Activated CD4-positive, alpha-beta T cell treated with anti-CD3 and anti-CD28 coated beads, Interleukin-2, amount 10 ng/mL, durations not matched to agents 7 days and 5 days (primary cell): ENCODE measurements at regions not wholly inside any gene's neighbourhood (a gene's known extent, or its start where the extent isn't known, plus 50 kb on each side); places are given as distances from the start of the nearest gene placed in this dataset.

Experiments
- CTCF ChIA-PET: fragments of 350-600 bp; sonication (Branson Sonifier 250); formaldehyde crosslinking; loops from one replicate; lab custom pipeline; 2021; ENCODE audit warnings: antibody characterized with exemption; lab: Charles Lee
- POLR2A ChIA-PET: fragments of 350-600 bp; sonication (Branson Sonifier 250); formaldehyde crosslinking; loops from one replicate; lab custom pipeline; 2021; ENCODE audit warnings: antibody characterized with exemption; lab: Charles Lee
- DNase-seq: peaks from one replicate; pipeline ENCODE4 v3.0.0-alpha.2; 2020
- H3K27ac Mint-ChIP-seq: one replicate; pipeline ENCODE4 v1.8.0; 2021; ENCODE audit warnings: mild to moderate bottlenecking, moderate library complexity, mixed read lengths
- H3K27me3 Mint-ChIP-seq: one replicate; pipeline ENCODE4 v1.8.0; 2021; ENCODE audit warnings: mixed read lengths
- H3K36me3 Mint-ChIP-seq: one replicate; pipeline ENCODE4 v1.8.0; 2021; ENCODE audit warnings: low read depth, mixed read lengths
- H3K4me1 Mint-ChIP-seq: one replicate; pipeline ENCODE4 v1.8.0; 2021; ENCODE audit warnings: mixed read lengths
- H3K4me3 Mint-ChIP-seq: one replicate; pipeline ENCODE4 v1.8.0; 2021; ENCODE audit warnings: mild to moderate bottlenecking, moderate library complexity, mixed read lengths
- H3K9me3 Mint-ChIP-seq: one replicate; pipeline ENCODE4 v1.8.0; 2021; ENCODE audit warnings: mixed read lengths

DNA sequence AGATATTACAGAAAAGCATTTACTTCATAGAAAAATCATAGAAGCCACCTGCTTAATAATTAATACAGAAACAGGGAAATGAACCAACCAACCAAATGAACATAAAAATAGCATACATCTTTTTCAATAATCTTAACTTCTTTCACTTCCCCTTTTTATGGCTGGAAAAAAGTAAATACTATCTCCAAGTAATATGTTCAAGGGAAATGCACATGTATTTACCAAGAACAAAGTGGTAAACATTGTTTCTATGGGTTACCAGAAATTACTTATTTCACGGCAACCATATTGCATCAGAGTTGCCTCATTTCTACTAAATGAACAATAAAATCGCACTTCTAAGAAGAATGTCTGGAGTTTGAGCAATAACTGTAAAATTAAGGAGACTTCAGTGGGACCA, 321.3 kb downstream of the TMA16 start:
- no peak for DNase-seq
- H3K4me1 Mint-ChIP-seq = no peaks in the 10 kb centered on the region
- H3K27me3 Mint-ChIP-seq = no peaks in the 10 kb centered on the region
- ChIA-PET CTCF (no interaction called here), POLR2A (no interaction called here)
- no peaks in the 10 kb centered on the region for H3K9me3 Mint-ChIP-seq
- H3K36me3 Mint-ChIP-seq = no peaks in the 10 kb centered on the region
- no peak overlapping the region for H3K4me3 Mint-ChIP-seq
- no peak overlapping the region for H3K27ac Mint-ChIP-seq

DNA sequence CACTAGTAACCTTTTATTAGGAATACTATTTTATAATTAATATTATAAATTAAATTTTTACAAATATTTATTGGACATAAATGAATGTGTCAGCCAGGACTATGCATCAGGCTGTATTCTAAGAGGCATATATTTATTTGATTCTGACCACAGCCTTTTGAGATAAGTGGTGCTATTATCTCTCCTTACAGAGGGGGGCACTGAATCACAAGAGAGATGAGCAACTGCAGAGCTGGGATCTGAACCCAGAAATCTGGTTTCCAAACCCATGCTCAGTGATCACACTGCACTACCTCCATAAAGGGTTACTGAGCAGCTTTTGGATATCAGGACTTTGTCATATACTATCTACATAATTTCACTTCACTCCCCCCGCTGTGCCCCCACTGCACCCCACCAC, 322.0 kb downstream of the TMA16 start:
- no peaks in the 10 kb centered on the region for H3K9me3 Mint-ChIP-seq
- CTCF ChIA-PET = no interaction called here

DNA sequence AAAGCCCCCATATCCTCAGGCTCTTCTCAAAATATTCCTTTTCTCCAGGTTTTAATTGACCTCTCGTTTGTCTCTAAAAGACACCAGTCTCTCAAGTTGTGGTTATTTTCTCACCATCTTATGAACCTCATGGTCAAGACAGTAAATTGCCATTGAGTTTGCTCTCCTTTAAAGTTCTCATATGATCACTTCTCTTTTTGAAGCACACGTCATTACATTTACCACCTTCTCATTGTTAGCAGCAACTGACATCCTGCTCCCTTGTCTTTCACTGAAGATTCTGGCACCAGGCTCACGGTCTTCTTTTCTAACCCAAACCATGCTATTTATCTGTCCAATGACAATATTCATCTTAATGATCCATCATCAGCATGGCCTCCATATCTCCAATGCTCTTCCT, 324.2 kb downstream of the TMA16 start:
- H3K4me3 Mint-ChIP-seq = no peak overlapping the region
- H3K4me1 Mint-ChIP-seq = no peaks in the 10 kb centered on the region

More for the DNA sequence above, 322.0 kb downstream of the TMA16 start:
- Mint-ChIP-seq H3K4me3 (no peak overlapping the region), H3K27ac (no peak overlapping the region), H3K36me3 (no peaks in the 10 kb centered on the region), H3K4me1 (no peaks in the 10 kb centered on the region), H3K27me3 (no peaks in the 10 kb centered on the region)
- no peak for DNase-seq
- POLR2A ChIA-PET = no interaction called here

DNA sequence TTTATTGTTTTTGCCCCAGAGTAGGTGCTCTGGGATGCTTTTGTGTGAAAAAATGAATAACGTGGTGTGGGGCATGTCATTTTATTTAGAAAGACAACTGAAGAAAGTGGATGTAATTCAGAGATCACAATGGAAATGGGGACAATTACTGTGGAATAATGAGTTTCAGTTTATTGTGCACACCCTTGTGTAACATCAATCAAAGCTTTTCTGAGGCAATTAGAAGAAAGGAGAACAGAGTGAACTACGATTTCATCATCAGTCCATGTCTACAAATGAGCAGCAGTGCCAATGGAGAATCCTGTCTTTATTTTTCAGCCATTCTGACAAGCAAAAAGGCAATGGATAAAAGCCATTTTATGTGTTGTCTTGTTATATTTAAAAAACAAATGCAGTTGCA, 339.2 kb downstream of the TMA16 start:
- no peaks in the 10 kb centered on the region for H3K36me3 Mint-ChIP-seq
- ChIA-PET CTCF (no interaction called here), POLR2A (no interaction called here)
- H3K27me3 Mint-ChIP-seq = no peaks in the 10 kb centered on the region
- DNase-seq = no peak
- no peaks in the 10 kb centered on the region for H3K4me1 Mint-ChIP-seq
- no peaks in the 10 kb centered on the region for H3K9me3 Mint-ChIP-seq
- H3K4me3 Mint-ChIP-seq = no peak overlapping the region
- no peak overlapping the region for H3K27ac Mint-ChIP-seq

More for the DNA sequence above, 324.2 kb downstream of the TMA16 start:
- POLR2A ChIA-PET = no interaction called here
- H3K27ac Mint-ChIP-seq = no peak overlapping the region
- H3K27me3 Mint-ChIP-seq = no peaks in the 10 kb centered on the region
- CTCF ChIA-PET = no interaction called here
- DNase-seq = no peak
- H3K9me3 Mint-ChIP-seq = no peaks in the 10 kb centered on the region
- H3K36me3 Mint-ChIP-seq = no peaks in the 10 kb centered on the region

DNA sequence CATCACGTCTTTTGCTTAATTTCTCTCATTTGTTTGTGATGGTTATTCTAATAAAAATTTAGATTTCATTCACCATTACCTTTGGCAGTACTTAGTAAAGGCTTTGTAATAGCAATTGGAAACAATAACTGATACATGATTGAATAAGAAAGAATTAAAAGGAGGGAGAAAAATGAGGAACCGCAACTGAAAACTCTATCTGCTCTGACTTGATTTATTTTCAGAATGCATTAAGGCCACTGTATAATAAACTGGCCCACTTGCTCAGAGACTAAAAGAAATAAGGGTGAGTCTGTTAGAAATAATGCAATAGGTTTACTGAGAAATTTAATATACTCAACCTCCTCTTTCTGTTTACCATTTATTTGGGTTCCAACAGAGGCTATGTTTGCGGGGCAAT, 351.5 kb downstream of the TMA16 start:
- no peak for DNase-seq
- ChIA-PET POLR2A (no interaction called here), CTCF (no interaction called here)
- Mint-ChIP-seq H3K4me1 (no peaks in the 10 kb centered on the region), H3K4me3 (no peak overlapping the region), H3K9me3 (no peaks in the 10 kb centered on the region), H3K27ac (no peak overlapping the region), H3K27me3 (no peaks in the 10 kb centered on the region), H3K36me3 (no peaks in the 10 kb centered on the region)

DNA sequence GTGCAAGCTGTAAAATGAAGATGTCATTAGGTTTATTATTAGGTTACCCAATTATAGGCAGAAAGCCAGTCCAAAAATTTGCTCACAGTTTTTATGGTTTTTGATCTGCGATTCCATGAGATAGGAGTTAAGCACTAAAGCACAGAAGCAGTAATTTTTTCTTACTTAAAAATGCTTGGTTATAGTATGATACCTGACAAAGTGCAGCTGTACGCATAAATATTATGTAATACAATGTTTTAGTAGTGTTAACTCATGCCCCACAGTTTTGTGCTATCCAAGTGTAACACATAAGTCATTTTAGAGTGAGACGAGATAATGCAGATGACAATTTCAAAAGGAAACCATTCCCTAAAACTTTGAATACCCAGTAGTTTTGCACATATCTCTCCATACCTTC, 357.8 kb downstream of the TMA16 start:
- H3K36me3 Mint-ChIP-seq = no peaks in the 10 kb centered on the region
- DNase-seq = no peak
- H3K27ac Mint-ChIP-seq = no peak overlapping the region
- H3K4me3 Mint-ChIP-seq = no peak overlapping the region
- CTCF ChIA-PET = no interaction called here
- no peaks in the 10 kb centered on the region for H3K4me1 Mint-ChIP-seq
- no peaks in the 10 kb centered on the region for H3K27me3 Mint-ChIP-seq
- POLR2A ChIA-PET = no interaction called here
- no peaks in the 10 kb centered on the region for H3K9me3 Mint-ChIP-seq

DNA sequence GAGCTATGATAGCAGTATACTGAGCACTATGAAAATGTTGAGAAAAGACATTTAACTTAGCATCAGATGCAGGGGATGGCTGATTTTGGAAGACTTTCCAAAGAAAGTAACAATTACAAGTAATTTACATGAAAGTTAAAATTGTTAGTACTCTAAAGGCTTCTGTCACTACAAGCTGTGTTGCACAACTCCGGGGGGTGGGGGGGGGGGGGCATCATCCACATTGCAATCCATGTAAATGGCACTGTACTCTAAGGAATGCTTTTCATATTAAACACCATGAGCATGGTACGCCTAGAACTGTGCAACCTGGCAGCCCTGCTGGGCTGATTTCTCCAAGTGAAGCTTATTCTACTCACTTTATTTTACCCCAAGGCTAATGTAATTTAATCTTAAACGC, 363.4 kb downstream of the TMA16 start:
- no peaks in the 10 kb centered on the region for H3K4me1 Mint-ChIP-seq
- no peaks in the 10 kb centered on the region for H3K36me3 Mint-ChIP-seq
- no peak overlapping the region for H3K27ac Mint-ChIP-seq
- CTCF ChIA-PET = no interaction called here
- no peaks in the 10 kb centered on the region for H3K9me3 Mint-ChIP-seq
- H3K4me3 Mint-ChIP-seq = no peak overlapping the region
- no peak for DNase-seq
- no peaks in the 10 kb centered on the region for H3K27me3 Mint-ChIP-seq
- POLR2A ChIA-PET = no interaction called here

DNA sequence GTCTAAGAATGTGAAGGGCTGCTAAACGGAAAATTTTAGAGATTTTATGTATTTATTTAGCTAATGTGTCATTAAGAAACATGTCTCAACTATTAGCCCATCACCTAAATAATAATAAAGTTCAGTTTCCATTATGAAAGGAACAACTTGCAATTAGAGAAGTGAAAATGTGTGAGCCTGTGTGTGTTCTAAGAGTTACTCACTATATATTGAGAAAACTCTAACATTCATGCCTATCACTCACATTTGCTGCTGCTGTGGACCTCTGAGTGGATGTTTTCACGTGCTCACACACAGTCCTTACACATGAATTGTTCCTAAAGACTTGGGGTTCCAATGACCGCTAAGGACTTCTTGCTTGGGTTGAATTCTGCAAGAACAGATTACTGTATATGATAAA, 364.0 kb downstream of the TMA16 start:
- Mint-ChIP-seq H3K27me3 (no peaks in the 10 kb centered on the region), H3K36me3 (no peaks in the 10 kb centered on the region), H3K4me3 (no peak overlapping the region), H3K27ac (no peak overlapping the region), H3K9me3 (no peaks in the 10 kb centered on the region), H3K4me1 (no peaks in the 10 kb centered on the region)
- CTCF ChIA-PET = no interaction called here
- DNase-seq = no peak
- POLR2A ChIA-PET = no interaction called here

DNA sequence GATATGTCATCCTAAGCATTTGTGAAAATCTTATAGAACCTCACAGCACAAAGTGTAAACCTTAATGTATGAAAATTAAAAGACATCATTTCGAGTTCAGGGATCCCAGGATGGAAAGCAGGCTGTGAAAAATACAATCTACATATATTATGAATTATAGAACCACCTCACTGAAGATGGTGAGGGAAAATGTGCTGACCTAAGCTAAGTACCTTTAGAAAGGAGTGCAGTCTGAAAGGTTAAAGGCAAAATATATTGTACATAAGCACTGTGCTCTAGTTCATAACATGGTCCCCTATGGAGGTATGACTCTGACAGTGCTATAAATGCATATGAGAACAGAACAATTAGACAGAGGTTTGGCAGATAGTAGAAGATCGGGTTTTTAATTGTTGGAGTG, 368.6 kb downstream of the TMA16 start:
- CTCF ChIA-PET = no interaction called here
- no peak for DNase-seq
- Mint-ChIP-seq H3K27ac (no peak overlapping the region), H3K9me3 (no peaks in the 10 kb centered on the region), H3K36me3 (no peaks in the 10 kb centered on the region), H3K27me3 (no peaks in the 10 kb centered on the region), H3K4me1 (no peaks in the 10 kb centered on the region), H3K4me3 (no peak overlapping the region)
- POLR2A ChIA-PET = no interaction called here

DNA sequence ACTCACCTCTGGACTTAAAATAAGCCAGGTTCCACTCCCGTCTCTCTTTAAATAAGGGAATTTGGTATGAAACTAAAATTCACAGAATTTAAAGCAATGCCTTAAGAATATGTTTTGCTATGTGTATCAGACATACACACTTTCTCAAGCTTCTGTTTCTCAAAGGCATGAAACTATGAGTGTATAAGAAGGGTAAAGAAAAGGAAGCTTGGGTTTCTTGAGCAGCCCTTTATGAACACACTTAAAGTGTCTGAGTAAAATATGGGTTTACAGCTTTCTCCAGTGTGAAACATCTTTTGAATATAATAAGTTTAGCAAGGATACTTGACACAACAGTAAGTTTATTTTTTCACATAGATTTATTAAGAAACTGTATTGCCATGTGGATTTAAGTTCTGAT, 370.5 kb downstream of the TMA16 start:
- H3K4me1 Mint-ChIP-seq = no peaks in the 10 kb centered on the region
- CTCF ChIA-PET = interaction anchor here (0.6 kb wide), 1 partner anchor 149 kb away, joined by 3 read pairs; no protein-coding TSS in a partner anchor
- no peaks in the 10 kb centered on the region for H3K9me3 Mint-ChIP-seq
- no peaks in the 10 kb centered on the region for H3K36me3 Mint-ChIP-seq
- H3K27me3 Mint-ChIP-seq = no peaks in the 10 kb centered on the region
- POLR2A ChIA-PET = no interaction called here
- no peak overlapping the region for H3K27ac Mint-ChIP-seq
- no peak for DNase-seq
- H3K4me3 Mint-ChIP-seq = no peak overlapping the region

DNA sequence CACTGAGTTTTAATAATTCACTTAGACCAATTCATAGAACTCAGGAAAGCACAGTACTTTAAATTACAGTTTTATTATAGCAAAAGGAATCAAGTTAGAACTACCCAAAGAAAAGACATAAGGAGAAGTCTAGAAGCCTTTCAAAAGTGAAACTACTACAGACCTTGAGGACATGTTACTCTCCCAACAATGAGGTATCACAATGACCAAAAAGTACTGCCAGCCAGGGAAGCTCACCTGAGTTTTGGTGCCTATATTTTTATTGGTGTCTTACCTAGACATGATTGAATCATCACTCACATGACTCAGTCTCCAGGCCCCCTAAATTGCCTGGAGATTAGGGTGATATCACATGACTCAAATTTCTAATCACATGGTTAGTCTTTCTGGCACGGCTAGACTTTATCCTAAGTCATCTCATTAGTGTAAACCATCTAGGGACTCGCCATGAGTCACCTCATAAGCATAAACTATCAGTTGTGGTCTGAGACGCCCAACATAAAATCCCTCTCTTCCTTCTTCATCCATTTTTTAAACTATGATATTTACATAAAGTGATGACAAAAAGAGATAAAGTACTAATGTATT, 372.3 kb downstream of the TMA16 start:
- no peak for DNase-seq
- H3K4me1 Mint-ChIP-seq = no peaks in the 10 kb centered on the region

DNA sequence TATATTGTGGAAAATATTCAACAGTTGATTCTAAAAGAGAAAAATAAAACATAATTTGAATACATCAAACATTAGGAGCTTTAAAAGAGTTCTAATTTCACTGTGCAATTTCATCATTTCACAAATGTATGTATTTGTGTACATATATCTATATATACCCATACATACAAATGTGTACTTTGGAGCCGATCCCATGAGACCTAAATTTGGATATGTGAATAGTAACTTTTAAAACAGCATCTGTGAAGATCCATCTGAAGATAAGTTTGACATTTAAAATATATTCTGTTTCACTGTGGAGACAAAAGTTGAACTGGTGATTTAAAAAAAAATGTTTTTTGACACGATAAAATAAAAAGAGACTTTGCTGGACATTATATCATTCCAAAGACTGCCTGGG, 374.0 kb downstream of the TMA16 start:
- DNase-seq = no peak
- Mint-ChIP-seq H3K9me3 (no peaks in the 10 kb centered on the region), H3K27me3 (no peaks in the 10 kb centered on the region), H3K36me3 (no peaks in the 10 kb centered on the region), H3K4me3 (no peak overlapping the region), H3K27ac (no peak overlapping the region), H3K4me1 (no peaks in the 10 kb centered on the region)
- ChIA-PET POLR2A (no interaction called here), CTCF (no interaction called here)

More for the DNA sequence above, 372.3 kb downstream of the TMA16 start:
- Mint-ChIP-seq H3K27me3 (no peaks in the 10 kb centered on the region), H3K9me3 (no peaks in the 10 kb centered on the region), H3K4me3 (no peak overlapping the region), H3K27ac (no peak overlapping the region), H3K36me3 (no peaks in the 10 kb centered on the region)
- POLR2A ChIA-PET = no interaction called here
- CTCF ChIA-PET = no interaction called here

DNA sequence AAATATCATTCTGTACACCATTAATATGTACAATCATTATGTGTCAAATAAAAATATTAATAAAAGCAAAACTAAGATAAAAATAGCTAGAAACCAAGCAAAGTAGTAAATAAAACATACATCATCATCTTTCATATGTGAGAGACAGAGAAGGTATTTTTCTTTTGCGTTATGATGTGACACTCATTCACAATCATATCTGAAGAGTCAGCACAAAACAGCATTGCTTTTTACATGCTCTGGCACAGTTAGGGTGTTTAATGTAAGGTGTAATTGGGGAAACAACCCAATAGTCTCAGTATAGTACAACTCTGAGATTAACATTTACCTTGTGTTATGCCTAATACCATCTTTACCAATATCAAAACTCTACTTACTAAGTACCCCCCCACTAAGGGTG, 376.6 kb downstream of the TMA16 start:
- Mint-ChIP-seq H3K27ac (no peak overlapping the region), H3K27me3 (no peaks in the 10 kb centered on the region), H3K36me3 (no peaks in the 10 kb centered on the region), H3K4me3 (no peak overlapping the region), H3K4me1 (no peaks in the 10 kb centered on the region), H3K9me3 (no peaks in the 10 kb centered on the region)
- no peak for DNase-seq
- CTCF ChIA-PET = no interaction called here
- POLR2A ChIA-PET = no interaction called here

DNA sequence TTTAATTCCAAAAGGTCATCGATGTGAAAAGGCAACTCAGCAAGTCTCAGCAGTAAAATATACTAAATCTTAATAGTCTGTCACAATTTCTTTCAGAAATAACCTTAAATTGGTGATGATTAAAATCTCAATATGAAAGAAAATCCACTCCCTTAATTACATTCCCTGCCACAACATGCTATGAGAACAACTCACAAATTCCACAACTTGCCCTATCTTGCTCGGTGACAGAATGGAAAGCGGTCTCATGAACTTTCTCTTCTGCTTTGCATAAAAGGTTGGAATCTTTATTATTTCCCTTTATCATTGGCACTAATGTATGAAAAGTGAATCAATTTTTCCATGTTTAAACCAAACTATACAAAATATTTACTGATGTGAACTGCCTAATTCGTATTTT, 380.8 kb downstream of the TMA16 start:
- no peaks in the 10 kb centered on the region for H3K36me3 Mint-ChIP-seq
- no peak overlapping the region for H3K27ac Mint-ChIP-seq
- no peak for DNase-seq
- H3K4me3 Mint-ChIP-seq = no peak overlapping the region
- ChIA-PET CTCF (interaction anchor here (1.4 kb wide), 1 partner anchor 76 kb away, joined by 6 read pairs; no protein-coding TSS in a partner anchor), POLR2A (no interaction called here)
- H3K9me3 Mint-ChIP-seq = no peaks in the 10 kb centered on the region
- no peaks in the 10 kb centered on the region for H3K4me1 Mint-ChIP-seq
- no peaks in the 10 kb centered on the region for H3K27me3 Mint-ChIP-seq
